GM12864 (cell line): ENCODE measurements at regions not wholly inside any gene's neighbourhood (a gene's known extent, or its start where the extent isn't known, plus 50 kb on each side); places are given as distances from the start of the nearest gene placed in this dataset.

Experiments
- DNase-seq: peaks from one replicate; pipeline ENCODE4 v3.0.0-alpha.2; 2011; ENCODE audit warnings: low read depth
- H3K4me3 ChIP-seq: 2 replicates; pipeline ENCODE4 v1.5.1; 2011; ENCODE audit warnings: mild to moderate bottlenecking, low read depth, low read length, control low read depth
- CTCF ChIP-seq: IDR thresholded peaks from 2 replicates; pipeline ENCODE4 v1.5.1; 2011; ENCODE audit warnings: low read depth, mild to moderate bottlenecking, moderate library complexity, low read length, control low read depth, inconsistent platforms; ENCODE audit errors: missing control alignments

GRCh38 chr5:3694819-3695218 is 99.2 kb downstream of the IRX1 start:
- H3K4me3 ChIP-seq: no peak overlapping the region
- no peak for TF ChIP-seq CTCF
- DNase-seq: no peak

- H3K4me3 ChIP-seq: no peak overlapping the region
- DNase-seq: no peak
- TF ChIP-seq CTCF: no peak
Observed at GRCh38 chr5:3695818-3696217, 100.2 kb downstream of the IRX1 start.

- DNase-seq: no peak
- no peak for TF ChIP-seq CTCF
- H3K4me3 ChIP-seq: no peak overlapping the region
Observed at GRCh38 chr5:3698412-3698811, 102.8 kb downstream of the IRX1 start.

- no peak for DNase-seq
- TF ChIP-seq CTCF: no peak
- H3K4me3 ChIP-seq: no peak overlapping the region
Observed at GRCh38 chr5:3701694-3702093, 106.1 kb downstream of the IRX1 start.

- no peak for DNase-seq
- no peak for TF ChIP-seq CTCF
- no peak overlapping the region for H3K4me3 ChIP-seq
Observed at GRCh38 chr5:3704661-3705060, 109.0 kb downstream of the IRX1 start.

- no peak for TF ChIP-seq CTCF
- no peak overlapping the region for H3K4me3 ChIP-seq
- DNase-seq: no peak
Observed at GRCh38 chr5:3709068-3709716, 113.6 kb downstream of the IRX1 start.

- TF ChIP-seq CTCF: no peak
Observed at GRCh38 chr5:3709717-3710348, 114.2 kb downstream of the IRX1 start.

More at GRCh38 chr5:3709717-3710348, 114.2 kb downstream of the IRX1 start:
- DNase-seq: no peak
- H3K4me3 ChIP-seq: no peak overlapping the region
